Erythroblast (primary cell): ENCODE measurements at regions not wholly inside any gene's neighbourhood (a gene's known extent, or its start where the extent isn't known, plus 50 kb on each side); places are given as distances from the start of the nearest gene placed in this dataset.

Experiments
- GATA1 ChIP-seq: IDR thresholded peaks from 2 replicates; pipeline ENCODE4 v1.6.1; 2011; ENCODE audit warnings: low read depth, mild to moderate bottlenecking, control low read depth, low read length, moderate library complexity
- POLR2A ChIP-seq: IDR thresholded peaks from 2 replicates; pipeline ENCODE4 v1.6.1; 2011; ENCODE audit warnings: mild to moderate bottlenecking, low read length

- TF ChIP-seq POLR2A: no peak
- TF ChIP-seq GATA1: no peak
Measured at GRCh38 chr3:144235489-144235888, 263.9 kb downstream of the DIPK2A start.
